ENCODE measurements at regions not wholly inside any gene's neighbourhood (a gene's known extent, or its start where the extent isn't known, plus 50 kb on each side); places are given as distances from the start of the nearest gene placed in this dataset.
"Not testable (repeated sequence)": the region's sequence is repeated elsewhere in the genome, so short reads cannot be mapped to it uniquely, and the experiment has no call there.

DNA sequence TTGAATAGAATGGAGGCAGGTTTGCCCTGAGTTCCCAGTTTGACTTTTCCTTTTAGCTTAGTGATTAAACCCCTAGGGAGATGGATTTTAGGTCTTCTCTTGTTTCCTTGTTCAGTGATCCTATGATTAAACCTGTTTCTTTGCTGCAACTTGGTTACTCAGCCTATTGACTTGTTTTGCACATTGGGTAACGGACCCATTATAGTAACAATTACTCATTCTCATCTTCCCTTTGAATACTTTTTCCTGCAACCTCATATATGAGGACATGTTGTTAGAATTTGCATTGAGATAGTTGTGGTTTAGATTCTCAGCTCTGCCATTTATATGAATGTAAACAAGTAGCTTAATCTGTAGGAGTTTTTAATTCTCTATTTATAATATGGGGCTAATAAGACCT lies 489.2 kb upstream of the CNTN5 start:
- H3K4me3 Mint-ChIP-seq = no peak overlapping the region
- no peak for DNase-seq
- no peaks in the 10 kb centered on the region for H3K4me1 Mint-ChIP-seq
- H3K27ac Mint-ChIP-seq = no peak overlapping the region
- H3K36me3 Mint-ChIP-seq = no peaks in the 10 kb centered on the region
- H3K9me3 Mint-ChIP-seq = no peaks in the 10 kb centered on the region
- no peaks in the 10 kb centered on the region for H3K27me3 Mint-ChIP-seq

DNA sequence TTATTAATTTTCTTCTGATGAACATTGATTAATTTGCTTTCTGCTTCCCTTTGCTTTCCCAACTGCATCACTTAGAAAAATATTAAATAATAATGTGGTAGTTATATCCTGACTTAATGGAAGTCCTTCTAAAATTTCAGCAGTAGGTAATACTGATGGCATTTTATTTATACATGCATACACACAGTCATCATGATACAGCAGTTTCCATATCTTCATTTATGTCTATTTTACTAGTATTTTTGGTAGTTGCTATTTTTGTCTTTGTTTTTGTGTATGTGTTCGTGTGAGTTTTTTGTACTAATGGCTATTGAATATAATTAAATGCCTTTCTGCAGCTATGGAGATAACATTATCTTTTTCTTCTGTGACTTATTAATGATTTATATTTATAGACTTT lies 484.7 kb upstream of the CNTN5 start:
- DNase-seq = no peak
- no peaks in the 10 kb centered on the region for H3K36me3 Mint-ChIP-seq
- no peaks in the 10 kb centered on the region for H3K4me1 Mint-ChIP-seq
- no peak overlapping the region for H3K4me3 Mint-ChIP-seq
- no peaks in the 10 kb centered on the region for H3K27me3 Mint-ChIP-seq
- H3K27ac Mint-ChIP-seq = no peak overlapping the region
- peaks cover 2% of the 10 kb centered on the region for H3K9me3 Mint-ChIP-seq

DNA sequence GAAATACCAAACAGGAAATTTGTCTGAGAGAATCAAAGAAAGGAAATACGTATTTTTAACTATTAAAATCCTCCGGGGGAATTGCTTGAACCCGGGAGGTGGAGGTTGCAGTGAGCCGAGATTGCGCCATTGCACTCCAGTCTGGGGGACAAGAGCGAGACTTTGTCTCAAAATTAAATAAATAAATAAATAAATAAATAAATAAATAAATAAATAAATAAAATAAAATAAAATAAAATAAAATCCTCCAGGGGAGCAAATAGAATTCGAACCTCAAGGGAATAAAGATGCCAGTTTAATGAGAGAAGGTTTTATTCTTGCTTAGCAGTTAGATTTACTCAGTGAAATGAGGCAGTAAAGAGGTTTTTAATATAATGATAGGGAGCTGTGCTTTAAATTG lies 482.4 kb upstream of the CNTN5 start:
- DNase-seq, H3K36me3 Mint-ChIP-seq, H3K4me3 Mint-ChIP-seq, H3K27me3 Mint-ChIP-seq, H3K27ac Mint-ChIP-seq, H3K4me1 Mint-ChIP-seq, H3K9me3 Mint-ChIP-seq: not testable (repeated sequence)

DNA sequence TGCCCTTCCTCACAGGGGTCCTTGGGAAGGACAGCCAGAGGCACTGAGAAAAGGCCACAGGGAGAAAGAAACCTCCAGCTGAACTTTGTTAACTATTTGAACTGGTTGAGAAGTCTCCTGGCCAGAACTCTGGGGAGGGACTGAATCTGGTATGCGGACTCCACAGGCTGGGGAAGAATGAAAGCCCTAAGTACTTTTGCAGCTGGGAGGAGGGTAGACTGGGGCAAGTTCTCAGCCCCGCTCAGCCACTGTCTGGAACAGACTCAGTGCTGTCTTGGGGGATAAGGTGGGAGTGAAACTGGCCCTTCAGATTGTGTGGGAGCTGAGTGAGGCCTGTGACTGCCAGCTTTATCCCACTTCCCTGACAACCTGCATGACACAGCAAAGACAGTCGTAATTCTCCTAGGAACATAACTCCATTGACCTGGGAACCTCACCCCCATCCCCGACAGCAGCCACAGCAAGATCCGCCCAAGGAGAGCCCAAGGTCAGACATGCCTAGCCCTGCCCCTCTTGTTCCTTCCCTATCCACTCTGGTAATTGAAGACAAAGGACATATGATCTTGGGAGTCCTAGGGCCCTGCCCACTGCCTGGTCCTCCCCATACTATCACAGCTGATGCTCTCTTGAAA lies 475.1 kb upstream of the CNTN5 start:
- Mint-ChIP-seq H3K4me3 (no peak overlapping the region), H3K27ac (no peak overlapping the region), H3K4me1 (no peaks in the 10 kb centered on the region), H3K27me3 (no peaks in the 10 kb centered on the region), H3K36me3 (no peaks in the 10 kb centered on the region), H3K9me3 (peaks cover 1% of the 10 kb centered on the region)
- DNase-seq = no peak

DNA sequence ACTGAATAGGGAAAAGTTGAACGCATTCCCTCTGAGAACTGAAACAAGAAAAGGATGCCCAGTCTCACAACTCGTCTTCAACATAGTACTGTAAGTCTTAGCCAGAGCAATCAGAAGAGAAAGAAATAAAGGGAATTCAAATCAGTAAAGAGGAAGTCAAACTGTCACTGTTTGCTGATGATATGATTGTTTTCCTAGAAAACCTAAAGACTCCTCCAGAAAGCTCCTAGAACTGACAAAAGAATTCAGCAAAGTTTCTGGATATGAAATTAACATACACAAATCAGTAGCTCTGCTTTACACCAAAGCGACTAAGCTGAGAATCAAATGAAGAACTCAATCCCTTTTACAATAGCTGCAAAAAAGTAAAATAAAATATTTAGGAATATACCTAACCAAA lies 471.2 kb upstream of the CNTN5 start:
- Mint-ChIP-seq H3K36me3 (no peaks in the 10 kb centered on the region), H3K4me1 (no peaks in the 10 kb centered on the region), H3K4me3 (no peak overlapping the region), H3K27ac (no peak overlapping the region), H3K9me3 (peaks cover 1% of the 10 kb centered on the region), H3K27me3 (no peaks in the 10 kb centered on the region)
- no peak for DNase-seq

DNA sequence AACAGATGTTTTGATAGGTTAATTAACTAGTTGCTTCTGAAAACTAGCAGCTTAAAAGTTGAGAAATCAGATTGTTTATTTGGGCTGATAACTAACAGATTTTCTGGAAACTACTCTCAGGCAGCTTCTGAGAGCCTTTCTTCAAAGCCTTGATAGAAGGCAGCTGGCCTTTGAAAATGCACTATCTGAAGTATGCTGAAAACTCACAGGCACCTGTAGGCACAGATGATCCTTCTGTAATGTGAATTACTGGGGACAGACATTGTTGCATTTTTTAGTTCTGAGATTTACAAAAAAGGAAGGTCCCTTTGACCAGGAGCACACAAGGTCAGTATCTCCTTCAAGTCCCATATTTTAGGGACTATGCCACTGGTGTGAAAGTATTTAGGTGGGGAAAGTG lies 460.8 kb upstream of the CNTN5 start:
- Mint-ChIP-seq H3K27me3 (no peaks in the 10 kb centered on the region), H3K4me3 (no peak overlapping the region)

DNA sequence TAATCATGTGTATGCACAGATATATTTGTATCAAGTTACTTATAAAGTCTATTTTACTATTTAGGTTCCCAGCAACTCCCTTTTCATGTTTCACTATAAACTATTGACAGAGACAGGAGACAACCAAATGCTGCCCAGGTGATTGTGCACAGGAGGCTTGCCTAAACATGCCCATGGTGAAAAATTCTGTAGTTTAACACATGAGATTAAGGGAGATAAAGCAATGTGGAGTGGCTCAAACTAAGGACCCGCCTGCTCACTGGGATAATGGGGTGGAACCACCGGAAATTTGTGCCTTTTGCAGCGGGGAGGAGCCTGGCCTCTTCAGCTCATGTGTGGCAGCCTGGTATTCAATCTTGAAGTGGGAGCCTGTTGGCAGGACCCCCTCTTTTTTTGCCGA lies 459.5 kb upstream of the CNTN5 start:
- H3K4me1 Mint-ChIP-seq = no peaks in the 10 kb centered on the region

More for the DNA sequence above, 460.8 kb upstream of the CNTN5 start:
- H3K36me3 Mint-ChIP-seq = no peaks in the 10 kb centered on the region
- no peak for DNase-seq
- H3K27ac Mint-ChIP-seq = no peak overlapping the region
- no peaks in the 10 kb centered on the region for H3K4me1 Mint-ChIP-seq
- H3K9me3 Mint-ChIP-seq = no peaks in the 10 kb centered on the region

DNA sequence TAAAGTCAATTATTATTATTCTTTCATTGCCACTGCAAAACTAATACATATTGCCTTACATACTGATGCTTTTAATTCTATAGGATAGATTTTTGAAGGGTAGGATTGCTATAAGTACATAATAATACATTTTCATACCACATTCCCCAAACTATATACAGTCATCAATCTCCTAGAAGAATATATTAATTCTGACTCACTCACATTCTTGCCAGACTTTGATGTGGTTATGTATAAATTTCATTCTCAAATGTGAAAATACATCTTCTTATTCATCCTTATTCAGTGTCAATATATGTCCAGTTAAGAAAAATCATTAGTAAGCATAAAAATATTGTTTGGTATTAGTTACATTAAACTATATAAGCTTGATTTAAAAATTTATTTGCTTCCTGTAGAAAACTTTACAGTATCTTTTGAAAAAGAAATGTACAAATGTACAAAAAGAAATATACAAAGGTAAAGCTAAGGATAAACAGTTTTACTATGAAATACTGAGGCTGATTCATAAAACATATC lies 458.8 kb upstream of the CNTN5 start:
- Mint-ChIP-seq H3K27me3 (no peaks in the 10 kb centered on the region), H3K4me3 (no peak overlapping the region), H3K36me3 (no peaks in the 10 kb centered on the region), H3K4me1 (no peaks in the 10 kb centered on the region), H3K27ac (no peak overlapping the region), H3K9me3 (no peaks in the 10 kb centered on the region)
- no peak for DNase-seq

More for the DNA sequence above, 459.5 kb upstream of the CNTN5 start:
- Mint-ChIP-seq H3K9me3 (no peaks in the 10 kb centered on the region), H3K27ac (no peak overlapping the region), H3K27me3 (no peaks in the 10 kb centered on the region), H3K4me3 (no peak overlapping the region), H3K36me3 (no peaks in the 10 kb centered on the region)
- no peak for DNase-seq

DNA sequence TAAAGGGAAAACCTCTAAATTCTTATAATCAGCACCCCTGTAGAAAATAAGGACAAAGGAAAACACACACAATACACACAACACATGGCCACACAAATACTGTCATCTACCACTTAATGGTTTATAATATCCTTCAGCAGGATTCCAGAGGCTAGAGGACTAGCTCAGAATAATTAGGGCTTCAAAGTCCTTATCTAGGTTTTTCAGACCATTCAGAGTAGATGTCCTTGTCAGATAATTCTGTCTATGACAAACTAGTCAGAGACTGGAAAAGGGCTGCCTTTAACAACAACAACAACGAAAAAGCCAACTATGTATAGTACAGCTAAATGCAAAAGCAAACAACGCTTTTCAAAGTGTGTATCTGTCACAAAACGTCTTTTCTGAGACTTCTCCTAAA lies 456.5 kb upstream of the CNTN5 start:
- Mint-ChIP-seq H3K36me3 (no peaks in the 10 kb centered on the region), H3K4me3 (no peak overlapping the region), H3K4me1 (no peaks in the 10 kb centered on the region), H3K9me3 (peaks cover 2% of the 10 kb centered on the region), H3K27ac (no peak overlapping the region), H3K27me3 (no peaks in the 10 kb centered on the region)
- no peak for DNase-seq

DNA sequence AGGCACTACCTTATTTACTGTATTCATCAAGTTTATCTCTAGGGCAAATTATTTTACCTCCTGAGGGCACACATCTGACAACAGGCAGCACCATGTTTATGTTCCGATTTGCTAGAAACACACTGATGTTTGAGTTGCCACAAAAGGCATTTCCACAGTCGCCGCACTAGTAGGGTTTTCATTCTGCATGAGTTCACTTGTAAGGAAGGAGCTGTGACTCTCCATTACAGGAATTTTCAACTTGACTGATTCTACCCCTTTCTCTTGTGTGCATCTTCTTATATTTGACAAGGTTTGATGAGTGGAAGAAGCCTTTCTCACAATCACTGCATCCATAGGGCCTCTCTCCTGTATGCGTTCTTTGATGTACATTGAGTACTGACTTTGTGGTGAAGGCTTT lies 455.9 kb upstream of the CNTN5 start:
- Mint-ChIP-seq H3K27me3 (no peaks in the 10 kb centered on the region), H3K9me3 (peaks cover 2% of the 10 kb centered on the region)

DNA sequence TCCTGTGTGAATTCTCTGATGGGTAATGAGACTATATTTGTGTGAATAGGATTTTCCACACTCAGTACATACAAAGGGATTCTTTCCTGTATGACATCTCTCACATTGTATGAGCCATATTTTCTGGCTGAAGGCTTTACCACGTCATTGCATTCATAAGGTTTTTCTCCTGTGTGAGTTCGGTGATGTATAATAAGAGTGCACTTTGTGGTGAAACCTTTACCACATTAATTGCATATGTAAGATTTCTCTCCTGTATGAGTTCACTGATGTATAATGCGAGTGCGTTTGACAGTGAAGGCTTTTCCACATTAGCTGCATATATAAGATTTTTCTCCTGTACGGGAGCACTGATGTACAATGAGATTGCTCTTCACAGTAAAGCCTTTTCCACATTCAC lies 455.4 kb upstream of the CNTN5 start:
- Mint-ChIP-seq H3K36me3 (no peaks in the 10 kb centered on the region), H3K4me3 (no peak overlapping the region), H3K27ac (no peak overlapping the region), H3K4me1 (no peaks in the 10 kb centered on the region), H3K9me3 (peaks cover 2% of the 10 kb centered on the region), H3K27me3 (no peaks in the 10 kb centered on the region)
- no peak for DNase-seq

More for the DNA sequence above, 455.9 kb upstream of the CNTN5 start:
- DNase-seq = no peak
- H3K36me3 Mint-ChIP-seq = no peaks in the 10 kb centered on the region
- H3K27ac Mint-ChIP-seq = no peak overlapping the region
- no peak overlapping the region for H3K4me3 Mint-ChIP-seq
- H3K4me1 Mint-ChIP-seq = no peaks in the 10 kb centered on the region

DNA sequence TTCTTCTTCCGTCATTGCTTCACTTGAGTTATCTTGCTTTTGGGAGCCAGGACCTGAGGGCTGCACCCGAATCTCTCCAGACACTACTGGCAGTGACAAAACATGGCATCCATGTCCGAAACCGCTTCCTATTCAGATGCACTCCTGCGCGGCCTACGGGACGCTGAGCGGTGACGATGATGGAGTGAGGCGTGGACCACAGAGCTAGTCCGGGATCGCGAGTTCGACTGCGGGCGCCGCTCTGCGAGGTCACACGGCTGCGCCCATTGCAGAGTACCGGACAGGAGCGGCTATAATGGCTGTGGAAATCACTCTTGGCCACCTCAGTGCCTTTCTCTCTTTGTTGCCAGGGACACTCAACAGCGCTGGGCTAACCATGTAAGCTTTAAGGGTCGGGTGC lies 453.8 kb upstream of the CNTN5 start:
- no peak overlapping the region for H3K4me3 Mint-ChIP-seq
- no peak overlapping the region for H3K27ac Mint-ChIP-seq
- no peaks in the 10 kb centered on the region for H3K4me1 Mint-ChIP-seq
- H3K27me3 Mint-ChIP-seq = no peaks in the 10 kb centered on the region
- no peaks in the 10 kb centered on the region for H3K36me3 Mint-ChIP-seq
- H3K9me3 Mint-ChIP-seq = peaks cover 2% of the 10 kb centered on the region
- no peak for DNase-seq

DNA sequence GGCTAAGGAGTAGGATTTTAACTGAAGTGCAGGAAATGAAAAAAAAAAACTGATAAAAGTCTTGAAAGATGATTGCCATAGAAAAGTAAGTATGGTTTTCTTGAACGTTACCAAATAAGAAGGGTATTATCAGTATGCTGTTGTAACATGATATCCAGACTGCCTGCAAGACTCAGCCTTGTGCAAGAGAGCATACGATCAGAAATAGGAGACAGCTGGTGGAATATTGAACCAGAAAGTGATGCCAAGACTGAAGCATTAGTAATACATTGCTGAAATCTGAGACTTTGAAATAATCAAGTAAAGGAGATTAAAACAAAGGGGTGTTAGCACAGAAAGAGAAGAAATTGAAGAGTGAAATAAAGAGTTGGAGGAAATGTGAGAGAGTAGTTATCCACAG lies 452.7 kb upstream of the CNTN5 start:
- Mint-ChIP-seq H3K4me3 (no peak overlapping the region), H3K9me3 (peaks cover 2% of the 10 kb centered on the region), H3K27ac (no peak overlapping the region), H3K36me3 (no peaks in the 10 kb centered on the region), H3K4me1 (no peaks in the 10 kb centered on the region), H3K27me3 (no peaks in the 10 kb centered on the region)
- no peak for DNase-seq

DNA sequence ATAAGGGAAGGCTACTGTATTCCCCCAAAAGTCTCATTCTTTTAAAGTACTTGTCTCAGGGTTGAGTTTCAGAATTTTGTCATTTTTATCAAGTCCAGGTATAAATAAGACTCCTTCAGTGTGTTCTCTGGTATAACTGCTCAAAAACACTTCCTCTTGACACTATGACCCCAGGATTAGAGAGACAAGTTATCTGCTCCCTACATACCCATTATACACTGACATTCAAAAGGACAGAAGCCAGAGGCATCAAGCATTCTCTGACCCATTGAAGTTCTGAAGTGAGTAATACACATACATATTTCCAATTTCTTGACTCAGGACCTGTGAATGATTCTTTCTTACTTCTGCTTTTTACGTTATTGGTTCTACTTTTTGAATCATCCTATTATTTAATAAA lies 447.8 kb upstream of the CNTN5 start:
- H3K36me3 Mint-ChIP-seq = no peaks in the 10 kb centered on the region
- no peak overlapping the region for H3K27ac Mint-ChIP-seq
- no peaks in the 10 kb centered on the region for H3K27me3 Mint-ChIP-seq
- no peaks in the 10 kb centered on the region for H3K4me1 Mint-ChIP-seq
- no peak overlapping the region for H3K4me3 Mint-ChIP-seq
- peaks cover 3% of the 10 kb centered on the region for H3K9me3 Mint-ChIP-seq
- DNase-seq = no peak

DNA sequence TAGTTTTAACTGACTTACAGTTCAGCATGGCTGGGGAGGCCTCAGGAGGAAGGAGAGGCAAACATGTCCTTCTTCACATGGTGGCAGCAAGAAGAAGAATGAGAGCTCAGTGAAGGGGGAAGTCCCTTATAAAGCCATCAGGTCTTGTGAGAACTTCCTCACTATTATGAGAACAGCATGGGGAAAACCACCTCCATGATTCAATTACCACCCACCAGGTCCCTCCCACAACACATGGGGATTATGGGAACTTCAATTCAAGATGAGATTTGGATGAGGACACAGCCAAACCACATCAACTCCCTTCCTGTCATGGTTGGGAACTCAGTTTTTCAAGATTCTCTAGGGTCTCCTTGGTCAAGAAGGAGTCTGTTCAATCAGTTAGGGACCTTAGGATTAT lies 432.9 kb upstream of the CNTN5 start:
- Mint-ChIP-seq H3K4me1 (no peaks in the 10 kb centered on the region), H3K27ac (no peak overlapping the region), H3K9me3 (peaks cover 8% of the 10 kb centered on the region), H3K36me3 (no peaks in the 10 kb centered on the region), H3K27me3 (no peaks in the 10 kb centered on the region), H3K4me3 (no peak overlapping the region)
- DNase-seq = no peak

DNA sequence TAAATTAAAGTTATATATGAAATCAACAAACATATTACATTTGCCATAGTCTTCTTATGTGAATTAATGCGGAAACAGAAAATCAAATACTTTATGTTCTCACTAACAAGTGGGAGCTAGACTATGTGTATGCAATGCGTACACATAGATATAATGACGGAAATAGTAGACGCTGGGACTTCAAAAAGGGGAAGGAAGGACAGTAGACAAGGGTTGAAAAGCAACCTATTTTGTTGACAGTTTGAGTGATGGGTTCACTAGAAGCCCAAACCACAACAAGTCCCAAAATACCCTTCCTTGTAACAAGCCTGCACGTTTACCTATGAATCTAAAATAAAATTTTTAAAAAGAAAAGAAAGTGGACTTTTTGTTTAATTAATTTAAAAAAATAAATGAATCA lies 430.8 kb upstream of the CNTN5 start:
- Mint-ChIP-seq H3K9me3 (peaks cover 17% of the 10 kb centered on the region), H3K4me1 (no peaks in the 10 kb centered on the region), H3K27ac (no peak overlapping the region), H3K36me3 (no peaks in the 10 kb centered on the region), H3K4me3 (no peak overlapping the region), H3K27me3 (no peaks in the 10 kb centered on the region)
- DNase-seq = no peak
